OCI-LY7 (cell line): ENCODE measurements at regions not wholly inside any gene's neighbourhood (a gene's known extent, or its start where the extent isn't known, plus 50 kb on each side); places are given as distances from the start of the nearest gene placed in this dataset.

Source experiments
- EZH2phosphoT487 ChIP-seq: fragments of 200-600 bp; sonication (generic); IDR thresholded peaks from 2 replicates; pipeline ENCODE4 v1.6.1; 2018; ENCODE audit warnings: low read depth, borderline replicate concordance, mild to moderate bottlenecking, mixed run types, antibody characterized with exemption, low read length, moderate library complexity, mixed read lengths
- TF ChIP-seq, protein P1 (sequence below): fragments of 200-600 bp; sonication (generic); conservative IDR thresholded peaks from 2 replicates; pipeline ENCODE4 v1.5.1; 2014; ENCODE audit warnings: mild to moderate bottlenecking, antibody characterized with exemption, low read length, moderate library complexity, mixed read lengths

DNA sequence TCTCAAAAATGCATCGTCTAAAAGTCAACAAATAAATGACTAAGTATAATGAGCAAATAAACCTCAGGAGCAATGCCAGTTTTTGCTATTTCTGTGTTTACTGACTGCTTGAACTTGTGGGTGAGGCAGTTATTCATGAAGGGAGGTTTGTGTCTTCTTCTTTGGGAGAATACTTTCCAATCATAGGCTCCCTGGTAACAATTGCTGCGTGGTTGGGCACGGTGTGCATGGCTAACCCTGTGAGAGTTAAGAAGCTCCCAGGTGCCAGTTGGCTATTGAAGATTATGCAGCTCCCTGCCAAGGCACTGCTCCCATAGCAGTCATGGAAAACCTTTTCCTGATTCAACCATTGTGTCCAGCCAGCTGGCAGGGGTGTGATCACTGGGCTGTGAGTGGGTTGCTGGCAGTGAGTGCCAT is 775.9 kb upstream of the GOT2 start:
- TF ChIP-seq, protein P1, sequence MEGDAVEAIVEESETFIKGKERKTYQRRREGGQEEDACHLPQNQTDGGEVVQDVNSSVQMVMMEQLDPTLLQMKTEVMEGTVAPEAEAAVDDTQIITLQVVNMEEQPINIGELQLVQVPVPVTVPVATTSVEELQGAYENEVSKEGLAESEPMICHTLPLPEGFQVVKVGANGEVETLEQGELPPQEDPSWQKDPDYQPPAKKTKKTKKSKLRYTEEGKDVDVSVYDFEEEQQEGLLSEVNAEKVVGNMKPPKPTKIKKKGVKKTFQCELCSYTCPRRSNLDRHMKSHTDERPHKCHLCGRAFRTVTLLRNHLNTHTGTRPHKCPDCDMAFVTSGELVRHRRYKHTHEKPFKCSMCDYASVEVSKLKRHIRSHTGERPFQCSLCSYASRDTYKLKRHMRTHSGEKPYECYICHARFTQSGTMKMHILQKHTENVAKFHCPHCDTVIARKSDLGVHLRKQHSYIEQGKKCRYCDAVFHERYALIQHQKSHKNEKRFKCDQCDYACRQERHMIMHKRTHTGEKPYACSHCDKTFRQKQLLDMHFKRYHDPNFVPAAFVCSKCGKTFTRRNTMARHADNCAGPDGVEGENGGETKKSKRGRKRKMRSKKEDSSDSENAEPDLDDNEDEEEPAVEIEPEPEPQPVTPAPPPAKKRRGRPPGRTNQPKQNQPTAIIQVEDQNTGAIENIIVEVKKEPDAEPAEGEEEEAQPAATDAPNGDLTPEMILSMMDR, result no peak
- TF ChIP-seq EZH2phosphoT487, result no peak
